Parathyroid adenoma (tissue), 2 donors: ENCODE measurements at regions not wholly inside any gene's neighbourhood (a gene's known extent, or its start where the extent isn't known, plus 50 kb on each side); places are given as distances from the start of the nearest gene placed in this dataset.
"Not testable (repeated sequence)": the region's sequence is repeated elsewhere in the genome, so short reads cannot be mapped to it uniquely, and the experiment has no call there.

Experiments used
- H2AFZ ChIP-seq: fragments of 300-600 bp; sonication (generic); one replicate; pipeline ENCODE4 v1.7.0; 2017; ENCODE audit warnings: antibody characterized with exemption, mild to moderate bottlenecking
- H3K27ac ChIP-seq: fragments of 300-600 bp; sonication (generic); one replicate; pipeline ENCODE4 v1.7.0; 2017
- H3K27me3 ChIP-seq: fragments of 300-600 bp; sonication (generic); one replicate; pipeline ENCODE4 v1.7.0; 2017; ENCODE audit warnings: low read length; ENCODE audit not compliant: control insufficient read depth, insufficient read depth
- H3K36me3 ChIP-seq: fragments of 300-600 bp; sonication (generic); one replicate; pipeline ENCODE4 v1.7.0; 2017; ENCODE audit warnings: low read length; ENCODE audit not compliant: control insufficient read depth, insufficient read depth
- H3K4me1 ChIP-seq: fragments of 300-600 bp; sonication (generic); one replicate; pipeline ENCODE4 v1.7.0; 2017; ENCODE audit warnings: control low read depth
- H3K4me2 ChIP-seq: fragments of 300-600 bp; sonication (generic); one replicate; pipeline ENCODE4 v1.7.0; 2017; ENCODE audit warnings: low read length
- H3K4me3 ChIP-seq: fragments of 300-600 bp; sonication (generic); one replicate; pipeline ENCODE4 v1.7.0; 2017; ENCODE audit warnings: low read depth, low read length
- H3K79me2 ChIP-seq: fragments of 300-600 bp; sonication (generic); one replicate; pipeline ENCODE4 v1.7.0; 2017; ENCODE audit warnings: control low read depth
- H3K9ac ChIP-seq: fragments of 300-600 bp; sonication (generic); one replicate; pipeline ENCODE4 v1.7.0; 2017; ENCODE audit warnings: mild to moderate bottlenecking
- H3K9me3 ChIP-seq: fragments of 300-600 bp; sonication (generic); one replicate; pipeline ENCODE4 v1.7.0; 2017; ENCODE audit warnings: low read length; ENCODE audit not compliant: control insufficient read depth
- CTCF ChIP-seq: fragments of 300-600 bp; sonication (generic); IDR thresholded peaks from one replicate; pipeline ENCODE4 v1.7.0; 2017; ENCODE audit warnings: antibody characterized with exemption, mild to moderate bottlenecking
- donor health status: primary hyperparathyroidism.

- H3K27me3 ChIP-seq: peaks cover 5% of the 10 kb centered on the region
- H3K4me3 ChIP-seq: no peak overlapping the region
- H3K36me3 ChIP-seq: no peaks in the 10 kb centered on the region
- no peak for TF ChIP-seq CTCF
- H3K9ac ChIP-seq: no peak overlapping the region
- no peaks in the 10 kb centered on the region for H3K4me1 ChIP-seq
- H3K9me3 ChIP-seq: no peaks in the 10 kb centered on the region
- H3K4me2 ChIP-seq: no peak overlapping the region
- no peak overlapping the region for H2AFZ ChIP-seq
- no peak overlapping the region for H3K27ac ChIP-seq
- no peaks in the 10 kb centered on the region for H3K79me2 ChIP-seq
These were observed 121.0 kb downstream of the KCNRG start for GRCh38 chr13:50136226-50136625.

- no peak overlapping the region for H3K4me3 ChIP-seq
- peaks cover 5% of the 10 kb centered on the region for H3K27me3 ChIP-seq
- no peak overlapping the region for H3K27ac ChIP-seq
- no peak overlapping the region for H3K4me2 ChIP-seq
- TF ChIP-seq CTCF: no peak
- no peaks in the 10 kb centered on the region for H3K4me1 ChIP-seq
- no peak overlapping the region for H3K9ac ChIP-seq
- no peaks in the 10 kb centered on the region for H3K9me3 ChIP-seq
- no peak overlapping the region for H2AFZ ChIP-seq
- H3K36me3 ChIP-seq: no peaks in the 10 kb centered on the region
- no peaks in the 10 kb centered on the region for H3K79me2 ChIP-seq
These were observed 121.4 kb downstream of the KCNRG start for GRCh38 chr13:50136678-50137077.

- not testable (repeated sequence) for H3K4me3 ChIP-seq, H2AFZ ChIP-seq, H3K36me3 ChIP-seq, H3K4me2 ChIP-seq, H3K9ac ChIP-seq, H3K27ac ChIP-seq, H3K4me1 ChIP-seq, H3K27me3 ChIP-seq, H3K79me2 ChIP-seq, H3K9me3 ChIP-seq
These were observed 124.2 kb downstream of the KCNRG start for GRCh38 chr13:50139435-50139934.

- H3K9me3 ChIP-seq: no peaks in the 10 kb centered on the region
- no peaks in the 10 kb centered on the region for H3K36me3 ChIP-seq
- no peak overlapping the region for H3K4me2 ChIP-seq
- H3K4me3 ChIP-seq: no peak overlapping the region
- TF ChIP-seq CTCF: no peak
- H3K9ac ChIP-seq: no peak overlapping the region
- no peak overlapping the region for H3K27ac ChIP-seq
- no peaks in the 10 kb centered on the region for H3K27me3 ChIP-seq
- no peak overlapping the region for H2AFZ ChIP-seq
- H3K79me2 ChIP-seq: no peaks in the 10 kb centered on the region
- no peaks in the 10 kb centered on the region for H3K4me1 ChIP-seq
These were observed 124.9 kb downstream of the KCNRG start for GRCh38 chr13:50140153-50140552.

- H3K79me2 ChIP-seq: no peaks in the 10 kb centered on the region
- no peaks in the 10 kb centered on the region for H3K4me1 ChIP-seq
- no peak overlapping the region for H3K27ac ChIP-seq
- TF ChIP-seq CTCF: no peak
- no peaks in the 10 kb centered on the region for H3K36me3 ChIP-seq
- no peak overlapping the region for H3K4me3 ChIP-seq
- no peak overlapping the region for H3K9ac ChIP-seq
- no peak overlapping the region for H3K4me2 ChIP-seq
- H3K27me3 ChIP-seq: no peaks in the 10 kb centered on the region
- H3K9me3 ChIP-seq: no peaks in the 10 kb centered on the region
- no peak overlapping the region for H2AFZ ChIP-seq
These were observed 125.5 kb downstream of the KCNRG start for GRCh38 chr13:50140581-50141374.
